ENCODE measurements at regions not wholly inside any gene's neighbourhood (a gene's known extent, or its start where the extent isn't known, plus 50 kb on each side); places are given as distances from the start of the nearest gene placed in this dataset.

DNA sequence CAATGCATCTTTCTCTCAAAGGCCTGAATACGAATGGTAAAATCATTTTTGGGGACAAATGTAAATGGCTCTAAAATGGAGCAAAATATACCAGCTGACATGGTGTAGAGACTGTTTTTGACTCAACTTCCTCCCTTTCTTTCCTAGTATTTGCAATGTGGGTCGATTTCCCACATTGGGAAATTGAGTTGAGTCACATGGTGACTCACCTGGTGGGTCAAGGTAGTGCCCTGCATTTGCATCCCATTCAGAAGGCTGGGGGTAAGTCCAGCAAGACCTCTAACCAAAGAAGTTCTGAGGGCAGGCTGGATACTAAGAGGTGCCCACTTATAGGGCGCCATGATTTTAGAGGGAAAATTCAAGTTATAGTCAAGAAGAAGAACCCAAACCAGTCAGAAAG lies 179.6 kb upstream of the MPDZ start:
- TF ChIP-seq CTCF (IDR thresholded peaks at IDR 0.05) (no peak), EZH2 (IDR thresholded peaks at IDR 0.05; ENCODE audit: borderline replicate concordance, insufficient read depth, low read depth, low read length, poor library complexity, severe bottlenecking) (no peak)

Data from B cell (primary cell).